GM12878 (cell line): ENCODE measurements at regions not wholly inside any gene's neighbourhood (a gene's known extent, or its start where the extent isn't known, plus 50 kb on each side); places are given as distances from the start of the nearest gene placed in this dataset.
A peak's percentile ranks its signal among the peaks of the same experiment; 100 is the strongest.

Experiments
- ATAC-seq: fragments of 200-7000 bp; cut with Tn5 transposase; 3 replicates; pipeline ENCODE4 v1.9.1; 2020; ENCODE audit warnings: mild to moderate bottlenecking, moderate library complexity
- BruUV-seq: library from RNA; stranded (reverse); fragments of 400-500 nt; replicated peaks from 2 replicates; lab custom pipeline; 2021; lab: Mats Ljungman, UMichigan
- CTCF ChIA-PET: fragments of 300-600 bp; sonication (Branson Sonifier 250); formaldehyde crosslinking; extraction: SDS; loops from one replicate; lab custom pipeline; 2021; ENCODE audit warnings: inconsistent platforms; lab: Yijun Ruan, JAX
- POLR2A ChIA-PET: fragments of 350-600 bp; formaldehyde crosslinking; extraction: SDS; loops from one replicate; lab custom pipeline; 2021; ENCODE audit warnings: inconsistent platforms; lab: Charles Lee
- RAD21 ChIA-PET: fragments of 300-600 bp; sonication (Branson Sonifier 250); formaldehyde crosslinking; loops from one replicate; lab custom pipeline; 2023; ENCODE audit warnings: antibody characterized with exemption; ENCODE audit not compliant: unreplicated experiment; lab: Charles Lee
- SMC1A ChIA-PET: fragments of 300-600 bp; sonication (Branson Sonifier 250); formaldehyde crosslinking; loops from one replicate; lab custom pipeline; 2023; ENCODE audit not compliant: unreplicated experiment, uncharacterized antibody; lab: Charles Lee
- DNase-seq: peaks from one replicate; pipeline ENCODE4 v3.0.0-alpha.2; 2011; ENCODE audit warnings: low read depth, low spot score
- FAIRE-seq: peaks from 3 replicates; lab custom pipeline; 2011; peaks lifted over from hg19 to GRCh38; lab: Jason Lieb, UNC
- H2AFZ ChIP-seq: 2 replicates; pipeline ENCODE4 v1.6.0; 2011; ENCODE audit warnings: low read depth, low read length, control low read depth; ENCODE audit not compliant: control insufficient read depth
- H3K27ac ChIP-seq: 2 replicates; pipeline ENCODE4 v1.5.1; 2011; ENCODE audit warnings: control low read depth; ENCODE audit not compliant: control insufficient read depth, insufficient read depth
- H3K27me3 ChIP-seq, 2 experiments: replicated peaks in 1 of 2; 2 replicates each; pipeline versions ENCODE4 v1.6.0 to v1.6.1; 2011; ENCODE audit warnings: low read length in 1 of 2; ENCODE audit not compliant: control insufficient read depth in 2 of 2, insufficient read depth in 2 of 2
- H3K36me3 ChIP-seq, 2 experiments: 2 replicates each; pipeline ENCODE4 v1.5.1; 2011; ENCODE audit warnings: low read length in 1 of 2; ENCODE audit not compliant: control insufficient read depth in 2 of 2, insufficient read depth in 2 of 2
- H3K4me1 ChIP-seq: 2 replicates; pipeline ENCODE4 v1.6.1; 2011; ENCODE audit warnings: mild to moderate bottlenecking, low read length, moderate library complexity, mixed read lengths; ENCODE audit not compliant: control insufficient read depth, insufficient read depth
- H3K4me2 ChIP-seq: 2 replicates; pipeline ENCODE4 v1.6.0; 2011; ENCODE audit warnings: control low read depth; ENCODE audit not compliant: control insufficient read depth, insufficient read depth
- H3K4me3 ChIP-seq: fragments of 200-600 bp; sonication (generic); 2 replicates; pipeline ENCODE4 v1.5.1; 2016
- H3K79me2 ChIP-seq: 2 replicates; pipeline ENCODE4 v1.6.0; 2011; ENCODE audit warnings: low read length; ENCODE audit not compliant: control insufficient read depth, insufficient read depth
- H3K9ac ChIP-seq: 2 replicates; pipeline ENCODE4 v1.8.0; 2011; ENCODE audit warnings: low read length, control low read depth, mixed read lengths; ENCODE audit not compliant: control insufficient read depth, insufficient read depth
- H3K9me3 ChIP-seq: replicated peaks from 3 replicates; pipeline ENCODE4 v1.5.1; 2011; ENCODE audit warnings: mild to moderate bottlenecking, low read length; ENCODE audit not compliant: control insufficient read depth, insufficient read depth
- H4K20me1 ChIP-seq: 2 replicates; pipeline ENCODE4 v1.6.0; 2011; ENCODE audit not compliant: control insufficient read depth, insufficient read depth
- ATF2 ChIP-seq: IDR thresholded peaks from 2 replicates; pipeline ENCODE4 v1.6.1; 2012; ENCODE audit warnings: low read length, inconsistent platforms
- ATF3 ChIP-seq: IDR thresholded peaks from 2 replicates; pipeline ENCODE4 v1.6.1; 2011; ENCODE audit warnings: low read depth, mild to moderate bottlenecking, low read length, moderate library complexity, borderline replicate concordance; ENCODE audit errors: extremely low read depth
- BHLHE40 ChIP-seq, 2 experiments: fragments of 450-650 bp in 1 of 2; IDR thresholded peaks; 2 replicates each; pipeline ENCODE4 v1.6.1; 2011 to 2017; ENCODE audit warnings: low read depth in 2 of 2, borderline replicate concordance in 1 of 2, improper control_type of control experiment in 1 of 2, low read length in 1 of 2, mild to moderate bottlenecking in 1 of 2
- CBX3 ChIP-seq: fragments of 200-600 bp; sonication (generic); IDR thresholded peaks from 2 replicates; pipeline ENCODE4 v1.6.1; 2016; ENCODE audit warnings: low read depth, borderline replicate concordance
- CHD1 ChIP-seq: IDR thresholded peaks from 2 replicates; pipeline ENCODE4 v1.6.1; 2012; ENCODE audit warnings: low read depth, low read length, improper control_type of control experiment
- EP300 ChIP-seq, 2 experiments: fragments of 150-350 bp in 1 of 2; IDR thresholded peaks; 2 replicates each; pipeline ENCODE4 v1.6.1; 2011 to 2012; ENCODE audit warnings: low read depth in 2 of 2, low read length in 2 of 2, borderline replicate concordance in 1 of 2, improper control_type of control experiment in 1 of 2, inconsistent platforms in 1 of 2; ENCODE audit not compliant: control insufficient read depth in 1 of 2
- ETV6 ChIP-seq, 2 experiments: fragments of 450-650 bp in 1 of 2; IDR thresholded peaks in 1 of 2; conservative IDR thresholded peaks in 1 of 2; 2 replicates each; pipeline ENCODE4 v1.6.1; 2014; ENCODE audit warnings: antibody characterized with exemption in 1 of 2, borderline replicate concordance in 1 of 2, low read depth in 1 of 2, mild to moderate bottlenecking in 1 of 2, moderate library complexity in 1 of 2
- EZH2 ChIP-seq: IDR thresholded peaks from 2 replicates; pipeline ENCODE4 v1.6.1; 2012; ENCODE audit warnings: low read depth, mild to moderate bottlenecking, control low read depth, inconsistent platforms, low read length, borderline replicate concordance; ENCODE audit not compliant: control insufficient read depth
- FOXK2 ChIP-seq: fragments of 450-650 bp; IDR thresholded peaks from 2 replicates; pipeline ENCODE4 v1.6.1; 2017; ENCODE audit warnings: mild to moderate bottlenecking, moderate library complexity
- GABPA ChIP-seq: IDR thresholded peaks from 2 replicates; pipeline ENCODE4 v1.6.1; 2014; ENCODE audit warnings: antibody characterized with exemption, low read depth, mild to moderate bottlenecking, inconsistent platforms
- GATAD2B ChIP-seq: fragments of 450-650 bp; conservative IDR thresholded peaks from 2 replicates; pipeline ENCODE4 v1.6.1; 2017; ENCODE audit warnings: low read depth, mild to moderate bottlenecking, moderate library complexity
- IKZF2 ChIP-seq, 2 experiments: fragments of 450-650 bp; IDR thresholded peaks; 2 replicates each; pipeline ENCODE4 v1.6.1; 2017; ENCODE audit warnings: mild to moderate bottlenecking in 2 of 2, moderate library complexity in 2 of 2
- MAX ChIP-seq: IDR thresholded peaks from 2 replicates; pipeline ENCODE4 v1.6.1; 2012; ENCODE audit warnings: low read depth, low read length, improper control_type of control experiment
- NFIC ChIP-seq: IDR thresholded peaks from 2 replicates; pipeline ENCODE4 v1.6.1; 2012; ENCODE audit warnings: low read depth, mild to moderate bottlenecking, inconsistent platforms, low read length, moderate library complexity
- PAX5 ChIP-seq: IDR thresholded peaks from 2 replicates; pipeline ENCODE4 v1.6.1; 2011; ENCODE audit warnings: low read depth, low read length, borderline replicate concordance
- POLR2A ChIP-seq: IDR thresholded peaks from 2 replicates; pipeline ENCODE4 v1.6.1; 2011; ENCODE audit warnings: low read depth, mild to moderate bottlenecking, low read length
- RAD21 ChIP-seq: IDR thresholded peaks from 2 replicates; pipeline ENCODE4 v1.6.1; 2011; ENCODE audit warnings: mild to moderate bottlenecking, low read depth, low read length, moderate library complexity; ENCODE audit not compliant: insufficient read depth
- RB1 ChIP-seq: fragments of 450-650 bp; formaldehyde crosslinking; IDR thresholded peaks from 2 replicates; pipeline ENCODE4 v1.6.1; 2017; ENCODE audit warnings: mild to moderate bottlenecking, borderline replicate concordance
- SMAD5 ChIP-seq: IDR thresholded peaks from 2 replicates; pipeline ENCODE4 v1.6.1; 2016; ENCODE audit warnings: antibody characterized with exemption, low read depth
- SREBF1 ChIP-seq: IDR thresholded peaks from 2 replicates; pipeline ENCODE4 v1.6.1; 2012; ENCODE audit warnings: mild to moderate bottlenecking, low read length
- TCF12 ChIP-seq: IDR thresholded peaks from 2 replicates; pipeline ENCODE4 v1.6.1; 2011; ENCODE audit warnings: low read depth, mild to moderate bottlenecking, low read length
- ZNF384 ChIP-seq: IDR thresholded peaks from 2 replicates; pipeline ENCODE4 v1.6.1; 2012; ENCODE audit warnings: low read depth, mild to moderate bottlenecking, low read length, improper control_type of control experiment, borderline replicate concordance
- ZSCAN29 ChIP-seq: fragments of 450-650 bp; IDR thresholded peaks from 2 replicates; pipeline ENCODE4 v1.6.1; 2017; ENCODE audit warnings: mild to moderate bottlenecking, moderate library complexity
- ZZZ3 ChIP-seq: IDR thresholded peaks from 2 replicates; pipeline ENCODE4 v1.6.1; 2011; ENCODE audit warnings: low read depth; ENCODE audit not compliant: control insufficient read depth, insufficient read length
- WGBS: methylation state at CpG from one replicate; pipeline ENCODE4 v1.1.6; 2016; ENCODE audit warnings: low lambda C conversion rate; ENCODE audit not compliant: insufficient replicate concordance, insufficient coverage; ENCODE audit errors: missing lambda C conversion rate; 5-methylcytosine and 5-hydroxymethylcytosine counted together
- in situ Hi-C: fragments of 300-500 bp; cut with MboI; formaldehyde crosslinking; loops from 9 replicates; pipeline ENCODE4 v1.14.3; 2018; ENCODE audit warnings: mixed read lengths
- intact Hi-C: fragments of 100-400 bp; cut with micrococcal nuclease; formaldehyde crosslinking; loops from one replicate; pipeline ENCODE4 v1.14.2; 2022; ENCODE audit not compliant: unreplicated experiment

- in situ Hi-C loops (loop anchor here (10.0 kb wide), 1 partner anchor 232 kb away; no protein-coding TSS in a partner anchor), intact Hi-C loops (loop anchor here (10.0 kb wide), 1 partner anchor 188 kb away; the partner anchor contains the start of gene NR3C1)
- no peak overlapping the region for H3K4me3 ChIP-seq
- H4K20me1 ChIP-seq: no peaks in the 10 kb centered on the region
- H3K27ac ChIP-seq: peak overlapping the region; percentile 57
- DNase-seq (no peak), ATAC-seq (peak; percentile 81), FAIRE-seq (no peak)
- ChIA-PET SMC1A (interaction anchor here (0.6 to 4.4 kb wide), 13 partner anchors 10 to 233 kb away, joined by 3 to 31 read pairs (median 5); no protein-coding TSS in a partner anchor), CTCF (interaction anchor here (1.1 to 2.4 kb wide), 4 partner anchors 9 to 158 kb away, joined by 3 to 8 read pairs (median 4); no protein-coding TSS in a partner anchor), POLR2A (interaction anchor here (1.4 to 2.8 kb wide), 4 partner anchors 9 to 33 kb away, joined by 3 to 11 read pairs (median 8); no protein-coding TSS in a partner anchor), RAD21 (interaction anchor here (1.1 to 3.5 kb wide), 6 partner anchors 10 to 182 kb away, joined by 4 to 26 read pairs (median 10); no protein-coding TSS in a partner anchor)
- peaks cover 33% of the 10 kb centered on the region for H3K4me1 ChIP-seq
- H3K9me3 ChIP-seq: no peaks in the 10 kb centered on the region; the same call in 2 of the 3 replicates
- 3% methylated on average over 4 of the region's 4 CpGs for WGBS
- H3K27me3 ChIP-seq: no peaks in the 10 kb centered on the region
- no peaks in the 10 kb centered on the region for H3K36me3 ChIP-seq
- no TSS peak for BruUV-seq
- no peak overlapping the region; the same call in 1 of the 2 replicates for H3K4me2 ChIP-seq
- peak overlapping the region; percentile 78 for H2AFZ ChIP-seq
- no peaks in the 10 kb centered on the region for H3K79me2 ChIP-seq
- H3K9ac ChIP-seq: no peak overlapping the region; the same call in 1 of the 2 replicates
- TF ChIP-seq RB1: no peak
- no peak for TF ChIP-seq EZH2
- no peak for TF ChIP-seq ZSCAN29
- TF ChIP-seq NFIC: peak; percentile 50; the same call in 1 of the 2 replicates
- peak; percentile 59; the same call in 1 of the 2 replicates for TF ChIP-seq MAX
- TF ChIP-seq SREBF1: no peak
- peak in 1 of 2 experiments; percentile 11; a peak in 1 of 4 replicates for TF ChIP-seq IKZF2 (IDR thresholded peaks at IDR 0.05)
- TF ChIP-seq TCF12: 0 out of 2 replicates have a peak, but pooled peaks have one; percentile 66
- TF ChIP-seq ATF3: peak; percentile 43; the same call in 1 of the 2 replicates
- no peak for TF ChIP-seq POLR2A
- no peak for TF ChIP-seq CBX3
- TF ChIP-seq FOXK2: no peak
- no peak for TF ChIP-seq RAD21
- TF ChIP-seq BHLHE40 (IDR thresholded peaks at IDR 0.05; ENCODE audit: borderline replicate concordance in 1 of 2, low read depth in 2 of 2, low read length in 1 of 2): peak; percentile 77 to 79
- peak; percentile 92 for TF ChIP-seq ZNF384
- peak; percentile 16 to 56; a peak in 1 of 4 replicates for TF ChIP-seq EP300 (IDR thresholded peaks at IDR 0.05; ENCODE audit: borderline replicate concordance in 1 of 2, control insufficient read depth in 1 of 2, low read depth in 2 of 2, low read length in 2 of 2)
- no peak for TF ChIP-seq ATF2
- no peak for TF ChIP-seq SMAD5
- TF ChIP-seq ETV6 (conservative IDR thresholded peaks at IDR 0.05 in 1 of 2, IDR thresholded peaks at IDR 0.05 in 1 of 2; ENCODE audit: borderline replicate concordance in 1 of 2, low read depth in 1 of 2): no peak
- no peak for TF ChIP-seq ZZZ3
- 0 out of 2 replicates have a peak, but pooled peaks have one; percentile 33 for TF ChIP-seq PAX5
- no peak for TF ChIP-seq CHD1
- no peak for TF ChIP-seq GATAD2B
- TF ChIP-seq GABPA: no peak
Measured at GRCh38 chr5:143592648-143593047, 189.2 kb upstream of the NR3C1 start.
